ENCODE measurements at regions not wholly inside any gene's neighbourhood (a gene's known extent, or its start where the extent isn't known, plus 50 kb on each side); places are given as distances from the start of the nearest gene placed in this dataset.
"Not testable (repeated sequence)": the region's sequence is repeated elsewhere in the genome, so short reads cannot be mapped to it uniquely, and the experiment has no call there.

- DNase-seq (ENCODE audit: low read depth in 4 of 4, low spot score in 2 of 4), result no peak
These were observed 76.4 kb upstream of the TRPM1 start for GRCh38 chr15:31177951-31178350.

GRCh38 chr15:31178705-31179104, 77.2 kb upstream of the TRPM1 start:
- DNase-seq (ENCODE audit: low read depth in 4 of 4, low spot score in 2 of 4), result no peak

DNA sequence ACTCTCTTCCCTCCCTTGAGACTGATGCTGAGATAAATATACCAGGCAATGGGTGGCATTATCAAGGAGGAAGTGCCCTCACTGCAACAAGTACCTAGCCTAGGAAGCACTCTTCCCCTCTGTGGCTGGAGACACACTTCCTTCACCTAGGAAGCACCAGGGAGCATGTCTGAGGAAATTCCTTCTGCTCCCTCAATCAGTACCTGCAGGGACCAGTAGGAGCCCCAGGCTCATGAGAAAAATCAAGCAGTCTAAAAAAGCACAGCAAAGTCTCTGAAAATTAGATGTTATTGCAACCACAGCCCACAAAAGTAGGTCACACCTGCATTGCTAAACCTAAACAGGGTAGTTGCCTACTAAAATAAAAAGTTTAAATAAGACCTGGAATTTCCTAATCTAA, 78.2 kb upstream of the TRPM1 start:
- DNase-seq (ENCODE audit: low read depth in 4 of 4, low spot score in 2 of 4), result no peak

DNA sequence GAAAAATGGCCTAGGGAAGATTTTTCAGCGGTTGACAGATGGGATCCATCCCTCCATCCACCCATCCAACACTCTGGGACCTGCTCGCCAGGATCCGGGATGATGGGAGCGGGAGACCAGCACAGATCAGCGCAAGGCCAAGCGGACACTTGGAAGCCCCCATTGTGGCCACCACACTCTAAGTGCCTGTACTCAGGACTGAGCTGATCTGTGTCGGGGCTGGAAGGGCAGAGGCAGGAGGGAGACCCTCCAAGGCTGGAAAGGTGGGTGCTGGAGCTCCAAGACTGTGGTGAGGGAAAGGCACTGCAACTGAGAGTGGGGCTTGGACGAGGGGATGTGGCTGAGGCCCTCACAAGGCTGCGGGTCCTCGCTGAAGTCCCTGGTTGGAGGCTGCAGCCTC, 91.8 kb upstream of the TRPM1 start:
- no peak for DNase-seq (ENCODE audit: low read depth in 4 of 4, low spot score in 2 of 4)

- DNase-seq (ENCODE audit: low read depth in 4 of 4, low spot score in 2 of 4), result no peak
These were observed 94.3 kb upstream of the TRPM1 start for GRCh38 chr15:31195871-31196270.

DNA sequence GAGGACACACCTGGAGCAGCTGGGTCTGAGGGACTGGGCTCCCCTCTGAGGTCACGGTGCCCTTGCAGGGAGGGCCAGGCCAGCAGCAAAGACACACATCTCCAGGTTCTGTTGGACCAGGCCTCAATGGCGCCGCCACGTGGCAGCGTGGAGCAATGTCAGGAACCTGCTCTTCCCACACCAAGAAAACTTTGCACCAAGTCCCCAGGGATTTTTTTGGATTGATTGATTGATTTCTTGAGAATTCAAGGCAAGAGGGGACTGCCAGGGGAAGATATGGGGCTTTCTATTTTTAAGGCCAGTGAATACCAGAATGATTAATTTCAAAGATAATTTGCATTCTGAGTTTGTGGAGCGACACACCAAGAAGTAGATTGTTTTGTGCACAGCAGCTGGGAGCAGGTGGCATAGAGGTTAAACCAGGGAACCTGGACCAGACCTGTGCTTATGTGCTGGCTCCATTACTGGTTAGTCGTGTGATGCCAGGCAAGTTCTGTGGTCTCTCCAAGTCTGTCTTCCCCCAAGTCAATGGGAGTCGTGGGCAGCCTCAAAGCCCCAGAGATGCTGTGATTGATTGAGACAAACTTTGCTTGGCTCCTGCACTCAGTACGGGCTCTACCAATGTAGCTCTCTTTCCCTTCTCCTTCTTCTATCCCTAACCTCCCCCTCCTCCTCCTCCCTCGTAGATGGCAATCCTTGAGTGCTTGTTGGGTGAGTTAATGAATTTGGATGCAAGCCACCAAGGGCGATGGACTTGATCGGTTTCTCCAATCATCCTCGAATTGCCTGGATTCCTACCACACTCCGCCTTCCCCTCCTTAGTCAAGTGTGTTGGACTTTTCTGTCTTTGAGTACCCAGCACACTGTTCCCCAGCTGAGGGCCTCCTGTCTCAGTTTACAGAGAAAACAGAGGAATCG, 96.2 kb upstream of the TRPM1 start:
- DNase-seq (ENCODE audit: low read depth in 4 of 4, low spot score in 2 of 4), result no peak

- DNase-seq (ENCODE audit: low read depth in 4 of 4, low spot score in 2 of 4), result peak in 2 of 4 donors; percentile 62 to 73
These were observed 99.2 kb upstream of the TRPM1 start for GRCh38 chr15:31200735-31201151.

DNA sequence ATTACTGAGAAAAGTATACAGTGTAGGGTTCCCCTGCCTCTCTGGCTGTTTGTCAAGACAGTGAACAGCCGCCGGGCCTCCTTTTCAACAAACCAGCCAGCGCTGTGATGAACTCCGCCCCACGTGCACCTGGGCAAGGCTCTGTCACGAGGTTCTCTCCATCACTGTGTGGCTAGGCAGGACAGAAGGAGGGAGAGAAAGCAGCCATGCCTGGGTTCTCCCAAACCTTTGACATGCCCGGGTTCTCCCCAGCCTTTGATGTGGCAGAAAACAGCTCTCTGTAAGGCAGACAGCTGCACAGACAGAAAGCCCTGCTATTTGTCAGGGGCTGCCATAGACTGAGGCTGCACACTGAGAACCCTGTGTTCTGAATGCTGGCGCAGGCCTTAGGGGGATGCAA, 101.4 kb upstream of the TRPM1 start:
- DNase-seq (ENCODE audit: low read depth in 4 of 4, low spot score in 2 of 4), result no peak

DNA sequence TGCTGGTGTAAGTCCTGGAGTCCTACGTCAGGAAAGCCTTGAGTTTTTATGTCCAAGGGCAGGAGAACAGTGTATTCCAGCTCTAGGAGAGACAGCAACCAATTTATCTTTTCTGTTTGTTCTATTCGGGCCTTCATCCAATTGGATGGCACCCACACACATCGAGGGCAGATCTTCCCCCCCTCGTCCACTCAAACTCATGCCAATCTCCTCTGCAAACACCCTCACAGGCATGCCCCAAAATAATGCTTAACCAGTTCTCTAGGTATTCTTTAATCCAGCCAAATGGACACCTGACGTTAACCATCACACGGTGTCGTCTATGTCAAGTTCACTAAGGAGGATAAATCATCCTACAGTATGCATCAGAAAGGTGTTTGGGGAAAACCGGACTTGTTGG, 102.5 kb upstream of the TRPM1 start:
- DNase-seq (ENCODE audit: low read depth in 4 of 4, low spot score in 2 of 4), result no peak

DNA sequence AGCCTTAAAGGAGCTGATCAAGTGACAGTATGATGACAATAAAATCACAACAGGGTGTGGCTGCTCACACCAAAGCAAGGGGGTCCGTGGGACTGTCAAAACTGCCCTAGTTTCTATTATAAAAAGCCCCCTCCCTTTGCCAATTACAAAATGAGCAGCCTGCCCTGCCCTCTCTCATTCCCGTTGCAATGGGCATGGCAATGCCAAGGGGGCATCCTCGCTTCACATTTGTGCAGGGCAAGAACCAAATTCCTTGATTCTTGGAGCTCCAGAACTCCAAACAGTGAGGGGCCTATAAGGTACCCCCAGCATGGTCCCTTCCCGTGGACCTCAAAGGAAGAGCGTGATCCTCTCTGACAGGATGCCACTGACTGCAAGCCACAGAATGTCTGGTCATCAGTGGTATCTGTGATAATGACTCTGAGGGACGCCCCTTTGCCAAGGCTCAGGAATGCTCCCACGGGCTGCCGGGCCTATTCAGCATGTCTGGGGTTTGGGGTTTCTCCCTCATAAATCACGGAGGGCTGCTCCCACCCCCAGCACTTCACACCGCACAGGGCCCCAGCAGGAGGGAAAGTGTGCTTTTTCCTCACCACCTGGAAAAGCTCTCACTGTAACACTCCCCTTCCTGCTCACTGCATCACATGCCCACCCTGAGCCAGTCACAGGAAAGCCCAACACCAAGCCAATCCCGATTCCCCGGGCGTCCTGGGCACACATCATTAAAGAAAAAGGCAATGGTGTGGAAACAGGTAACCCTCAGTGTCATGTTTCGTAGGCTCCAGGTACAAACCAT, 105.1 kb upstream of the TRPM1 start:
- peak in 1 of 4 donors; percentile 29 for DNase-seq (ENCODE audit: low read depth in 4 of 4, low spot score in 2 of 4)

- DNase-seq (ENCODE audit: low read depth in 4 of 4, low spot score in 2 of 4), result no peak
These were observed 105.7 kb upstream of the TRPM1 start for GRCh38 chr15:31207246-31207645.

DNA sequence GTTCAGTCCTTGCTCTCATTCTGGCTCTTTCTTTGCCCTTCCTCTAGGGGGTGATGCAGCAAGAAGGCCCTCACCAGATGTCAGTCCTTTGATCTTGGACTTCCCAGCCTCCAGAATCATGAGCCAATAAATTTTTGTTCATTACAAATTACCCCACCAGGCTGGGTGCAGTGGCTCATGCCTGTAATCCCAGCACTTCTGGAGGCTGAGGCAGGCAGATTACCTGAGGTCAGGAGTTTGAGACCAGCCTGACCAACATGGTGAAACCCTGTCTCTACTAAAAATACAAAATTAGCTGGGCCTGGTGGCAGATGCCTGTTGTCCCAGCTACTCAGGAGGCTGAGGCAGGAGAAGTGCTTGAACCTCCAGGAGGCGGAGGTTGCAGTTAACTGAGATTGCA, 106.3 kb upstream of the TRPM1 start:
- DNase-seq (ENCODE audit: low read depth in 4 of 4, low spot score in 2 of 4), result not testable (repeated sequence)

DNA sequence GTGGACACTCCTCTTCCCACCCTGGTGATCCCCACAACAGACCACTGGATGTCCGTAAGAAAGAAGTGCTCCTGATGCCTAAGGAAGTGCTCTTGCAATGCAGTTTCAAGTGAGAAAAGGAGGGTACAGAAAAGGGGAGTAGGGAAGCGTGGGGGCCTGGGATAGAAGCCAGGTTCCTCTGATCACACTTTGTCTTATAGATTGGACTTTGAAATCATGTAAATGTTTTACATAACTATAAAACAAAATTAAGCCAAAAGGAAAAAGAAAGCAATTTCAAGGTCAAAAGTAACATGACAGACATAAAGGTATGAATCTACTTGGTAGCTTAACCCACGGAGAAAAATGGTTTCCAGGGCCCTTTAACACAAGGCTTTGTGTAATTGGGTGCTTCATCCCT, 107.3 kb upstream of the TRPM1 start:
- no peak for DNase-seq (ENCODE audit: low read depth in 4 of 4, low spot score in 2 of 4)

GRCh38 chr15:31211353-31211752, 109.8 kb upstream of the TRPM1 start:
- no peak for DNase-seq (ENCODE audit: low read depth in 4 of 4, low spot score in 2 of 4)

- no peak for DNase-seq (ENCODE audit: low read depth in 4 of 4, low spot score in 2 of 4)
These were observed 111.0 kb upstream of the TRPM1 start for GRCh38 chr15:31212326-31213080.

DNA sequence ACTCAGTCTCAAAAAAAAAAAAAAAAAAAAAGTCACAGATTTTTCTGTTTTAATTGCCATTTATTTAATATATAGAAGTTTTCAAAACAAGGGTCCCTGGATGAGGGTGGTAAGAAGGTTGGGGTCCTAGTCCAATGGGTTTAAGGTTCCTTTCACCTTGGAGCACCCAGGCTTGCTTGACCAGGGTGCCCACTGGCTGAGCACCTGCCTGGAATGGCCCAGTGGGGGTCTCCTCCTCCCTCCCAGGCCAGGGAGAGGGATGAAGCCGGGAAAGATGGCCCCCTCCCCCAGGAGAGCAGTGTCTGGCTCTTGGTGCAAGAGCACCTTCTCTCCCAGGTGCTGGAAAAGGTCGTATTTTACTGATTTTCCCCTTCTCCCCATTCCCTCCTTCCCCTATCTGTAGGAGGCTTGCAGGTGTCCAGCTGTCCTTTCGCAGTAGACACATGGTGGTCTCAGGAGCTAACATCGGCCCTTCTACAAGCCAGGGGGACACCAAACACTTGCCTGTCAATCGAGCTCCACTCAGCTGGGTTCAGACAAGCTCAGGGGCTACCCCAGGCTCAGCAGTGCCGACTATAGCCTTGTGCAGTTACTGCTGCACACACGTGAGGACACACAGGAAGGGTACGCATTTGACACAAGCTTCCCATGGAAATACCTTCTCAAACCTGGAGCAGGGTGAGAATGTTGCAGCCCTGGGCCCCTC, 112.3 kb upstream of the KLF13 start:
- DNase-seq (ENCODE audit: low read depth in 4 of 4, low spot score in 2 of 4), result no peak

DNA sequence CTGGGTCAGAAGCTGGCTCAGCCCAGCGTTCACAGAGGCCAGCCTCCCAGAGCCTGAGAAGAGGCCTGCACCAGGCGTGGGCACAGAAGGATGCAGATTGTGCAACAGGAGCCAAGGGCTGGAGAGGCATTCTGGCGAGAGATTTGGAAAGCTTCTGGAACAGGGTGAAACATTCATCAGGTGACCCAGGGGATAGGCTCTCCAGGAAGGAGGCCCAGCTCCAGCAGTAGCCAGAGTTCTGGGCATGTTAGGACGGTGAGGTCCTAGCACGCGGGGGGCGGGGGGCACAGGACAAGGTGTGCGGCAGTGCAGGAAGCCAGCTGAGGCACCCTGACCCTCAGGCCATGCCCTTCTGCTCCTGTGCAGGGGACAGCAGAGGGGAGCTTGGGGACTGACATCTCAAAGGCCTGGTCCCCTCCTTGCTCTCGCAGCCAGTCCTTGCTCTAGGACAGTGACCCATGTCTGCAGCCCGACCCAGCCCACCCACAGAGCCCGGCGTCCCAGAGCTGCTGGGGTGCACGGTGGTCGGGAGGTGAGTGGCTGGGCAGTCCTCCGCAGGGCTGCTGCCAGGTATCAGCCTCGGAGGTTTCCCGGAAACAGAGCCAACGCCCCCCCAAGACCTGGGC, 111.7 kb upstream of the KLF13 start:
- DNase-seq (ENCODE audit: low read depth in 4 of 4, low spot score in 2 of 4), result no peak

DNA sequence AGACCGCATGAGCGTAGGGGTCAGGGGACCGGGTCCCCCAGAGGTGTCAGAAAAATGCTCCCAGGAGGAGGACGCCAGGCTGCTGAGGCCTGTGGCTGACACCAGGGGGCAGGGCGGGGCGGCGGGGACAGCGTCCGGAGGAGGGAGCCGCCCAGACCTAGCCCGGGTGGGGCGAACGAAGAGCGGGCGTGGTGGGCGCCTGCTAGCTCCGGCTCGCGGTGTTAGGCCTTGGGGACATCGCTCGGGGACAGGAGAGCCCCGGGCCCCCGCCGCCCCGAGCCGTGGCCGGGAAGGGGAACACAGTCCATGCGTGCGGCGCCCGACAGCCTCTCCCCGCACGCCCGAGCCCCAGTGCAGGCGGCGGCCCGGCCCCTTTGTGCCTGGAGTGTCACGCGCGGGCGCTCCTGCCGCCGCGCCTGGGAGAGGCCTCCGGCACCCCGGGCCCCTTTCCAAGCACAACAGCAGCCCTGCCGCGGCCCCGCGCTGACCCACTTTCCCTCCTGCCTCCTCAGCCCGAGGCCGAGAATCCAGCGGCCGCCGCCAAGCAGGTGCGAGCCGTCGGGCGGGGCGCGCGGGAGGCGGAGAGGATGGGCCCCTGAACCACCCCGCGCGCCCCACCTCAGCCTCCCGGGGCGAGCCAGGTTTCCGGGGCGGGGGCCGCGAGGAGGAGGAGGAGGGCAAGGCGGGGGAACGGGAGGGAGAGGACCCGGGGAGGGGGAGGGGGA, 111.0 kb upstream of the KLF13 start:
- no peak for DNase-seq (ENCODE audit: low read depth in 4 of 4, low spot score in 2 of 4)

DNA sequence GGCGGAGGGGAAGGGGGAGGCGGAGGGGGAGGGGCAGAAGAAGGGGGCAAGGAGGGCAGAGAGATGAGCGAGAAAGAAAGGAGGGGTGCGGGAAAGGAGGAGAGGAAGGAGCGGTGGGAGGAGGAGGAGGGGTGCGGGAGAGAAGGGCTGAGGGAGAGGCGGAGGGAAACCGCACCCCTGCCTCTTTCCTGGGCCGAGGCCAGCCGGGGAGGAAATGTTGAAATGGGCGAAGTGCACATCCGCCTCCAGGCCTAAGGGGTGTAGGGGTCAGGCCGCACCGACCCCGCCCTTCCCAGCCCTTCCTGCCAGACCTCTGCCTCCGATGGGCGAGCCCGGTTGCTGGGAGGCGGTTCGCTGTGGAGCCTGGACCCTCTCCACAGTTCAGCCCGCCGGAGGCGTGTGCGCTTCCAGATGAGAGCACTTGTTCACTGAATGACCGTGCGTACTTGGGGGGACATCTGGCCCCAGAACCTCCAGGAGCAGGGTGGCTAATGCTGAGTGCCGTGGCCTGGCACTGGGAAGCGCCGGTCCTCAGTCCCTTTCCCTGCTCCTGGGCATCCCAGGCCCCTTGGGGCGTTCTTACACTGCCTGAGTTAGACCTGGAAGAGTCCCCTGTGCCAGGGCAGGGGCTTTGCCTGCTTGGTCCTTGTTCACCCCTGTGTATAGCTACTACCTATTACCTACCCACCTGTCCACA, 110.3 kb upstream of the KLF13 start:
- no peak for DNase-seq (ENCODE audit: low read depth in 4 of 4, low spot score in 2 of 4)
